Daoy (cell line): ENCODE measurements at regions not wholly inside any gene's neighbourhood (a gene's known extent, or its start where the extent isn't known, plus 50 kb on each side); places are given as distances from the start of the nearest gene placed in this dataset.

Source experiments
- DNase-seq: peaks from one replicate; pipeline ENCODE4 v3.0.0-alpha.2; 2015; ENCODE audit warnings: low read depth

- DNase-seq: no peak
Measured at GRCh38 chr5:5634817-5635216, 212.3 kb downstream of the ICE1 start.

GRCh38 chr5:5633579-5633978 lies 211.1 kb downstream of the ICE1 start:
- DNase-seq: no peak

GRCh38 chr5:5632678-5633077 lies 210.2 kb downstream of the ICE1 start:
- DNase-seq: no peak

DNA sequence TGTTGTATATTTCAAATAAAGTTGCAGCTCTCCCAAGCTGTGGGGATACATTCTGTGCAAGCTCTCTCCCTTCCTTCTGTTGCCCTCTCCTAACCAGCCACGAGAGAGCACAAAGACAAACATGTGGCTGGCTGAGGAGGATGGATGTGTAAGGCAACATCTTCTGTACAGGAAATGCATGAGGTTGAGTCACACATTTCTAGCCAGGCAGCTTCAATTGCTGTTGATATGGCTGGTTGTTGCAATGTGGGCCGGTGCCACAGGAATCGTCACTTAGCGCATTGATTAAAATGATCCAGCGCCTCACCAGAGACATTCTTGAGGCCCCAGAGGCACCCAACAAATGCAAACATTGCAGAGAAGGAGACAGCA lies 207.1 kb downstream of the ICE1 start:
- DNase-seq: peak; percentile 77

- DNase-seq: no peak
Measured at GRCh38 chr5:5628866-5629606, 206.6 kb downstream of the ICE1 start.

GRCh38 chr5:5626412-5626811 lies 203.9 kb downstream of the ICE1 start:
- no peak for DNase-seq

DNA sequence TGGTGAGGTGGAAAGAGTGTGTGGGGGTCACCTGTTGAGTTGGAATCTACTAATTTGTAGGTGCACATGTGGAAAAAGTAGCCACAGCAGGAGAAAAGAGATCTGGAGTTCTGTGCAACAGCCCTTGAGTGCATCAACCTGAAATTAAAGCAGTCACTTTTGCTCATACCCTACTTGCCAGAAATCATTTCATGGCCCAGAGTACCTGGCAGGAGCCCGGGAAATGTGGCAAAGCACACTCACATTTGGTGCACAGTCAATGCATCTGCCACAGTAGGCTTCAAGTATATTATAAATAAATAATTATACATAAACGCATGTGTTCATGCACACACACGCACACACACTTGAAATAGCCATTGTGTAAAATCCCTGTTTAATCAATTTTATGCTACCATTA lies 203.0 kb downstream of the ICE1 start:
- DNase-seq: no peak

DNA sequence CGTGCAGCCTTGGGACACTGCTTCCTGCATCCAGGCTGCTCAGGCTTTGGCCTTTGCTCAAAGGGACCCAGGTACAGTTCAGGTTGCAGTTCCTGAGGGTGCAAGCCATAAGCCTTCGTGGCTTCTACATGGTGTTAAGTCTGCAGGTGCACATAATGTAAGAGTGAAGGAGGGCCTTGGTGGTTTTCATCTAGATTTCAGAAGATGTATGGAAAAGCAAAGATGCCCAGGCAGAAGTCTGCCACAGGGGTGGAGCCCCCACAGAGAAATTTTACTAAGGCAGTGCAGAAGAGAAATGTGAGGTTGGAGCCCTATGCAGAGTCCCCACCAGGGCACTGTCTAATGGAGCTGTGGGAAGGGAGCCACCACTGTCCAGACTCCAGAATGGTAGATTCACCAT lies 200.9 kb downstream of the ICE1 start:
- no peak for DNase-seq

- no peak for DNase-seq
Measured at GRCh38 chr5:5622806-5623205, 200.3 kb downstream of the ICE1 start.

GRCh38 chr5:5619546-5619945 lies 197.1 kb downstream of the ICE1 start:
- no peak for DNase-seq

DNA sequence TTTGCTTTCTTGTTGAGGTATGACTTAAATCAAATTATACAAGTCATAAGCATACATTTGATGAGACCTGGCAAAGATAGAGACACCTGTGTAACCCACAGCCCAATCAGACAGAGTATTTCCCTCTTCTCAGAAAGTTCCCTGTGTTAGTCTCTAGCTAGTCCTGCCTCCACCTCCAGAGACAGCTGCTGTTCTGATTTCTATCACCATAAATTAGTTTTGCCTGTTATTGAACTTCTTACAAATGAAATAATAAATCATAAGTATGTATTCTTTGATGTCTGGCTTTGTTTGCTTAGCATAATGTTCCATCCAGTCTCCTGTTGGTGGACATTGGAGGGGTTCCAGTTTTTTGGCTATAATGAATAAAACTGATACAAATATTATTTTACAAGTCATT lies 194.5 kb downstream of the ICE1 start:
- DNase-seq: no peak

DNA sequence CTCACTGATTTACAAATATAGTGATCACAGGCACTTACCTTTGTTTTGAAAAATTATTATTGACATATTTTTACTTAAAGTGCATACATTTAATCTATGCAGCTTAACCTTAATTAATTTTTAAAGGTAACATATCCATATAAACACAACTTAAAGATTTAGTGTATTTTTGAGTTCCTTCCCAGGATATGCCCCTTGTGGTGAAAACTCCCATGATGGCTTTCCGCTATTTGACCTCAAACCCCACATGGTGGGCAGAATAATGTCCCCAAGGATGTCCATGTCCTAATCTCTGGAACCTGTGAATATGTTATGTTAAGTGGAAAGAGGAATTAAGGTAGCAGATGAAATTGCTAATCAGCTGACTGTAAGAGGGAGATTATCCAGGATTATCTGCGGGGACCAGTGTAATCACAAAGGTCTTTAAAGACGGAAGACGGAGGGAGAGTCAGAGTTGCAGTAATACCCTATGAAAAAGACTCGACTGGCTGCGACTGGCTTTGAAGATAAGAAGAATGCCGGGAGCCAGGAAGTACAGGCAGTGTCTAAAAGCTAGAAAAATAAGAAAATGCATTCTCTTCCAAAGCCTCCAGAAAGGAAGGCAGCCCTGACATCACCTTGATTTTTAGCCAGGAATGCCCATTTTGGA lies 193.9 kb downstream of the ICE1 start:
- DNase-seq: no peak

- no peak for DNase-seq
Measured at GRCh38 chr5:5615569-5615968, 193.1 kb downstream of the ICE1 start.

GRCh38 chr5:5613261-5613990 lies 190.9 kb downstream of the ICE1 start:
- no peak for DNase-seq

GRCh38 chr5:5612096-5612495 lies 189.6 kb downstream of the ICE1 start:
- DNase-seq: no peak

GRCh38 chr5:5609935-5610334 lies 187.5 kb downstream of the ICE1 start:
- no peak for DNase-seq

DNA sequence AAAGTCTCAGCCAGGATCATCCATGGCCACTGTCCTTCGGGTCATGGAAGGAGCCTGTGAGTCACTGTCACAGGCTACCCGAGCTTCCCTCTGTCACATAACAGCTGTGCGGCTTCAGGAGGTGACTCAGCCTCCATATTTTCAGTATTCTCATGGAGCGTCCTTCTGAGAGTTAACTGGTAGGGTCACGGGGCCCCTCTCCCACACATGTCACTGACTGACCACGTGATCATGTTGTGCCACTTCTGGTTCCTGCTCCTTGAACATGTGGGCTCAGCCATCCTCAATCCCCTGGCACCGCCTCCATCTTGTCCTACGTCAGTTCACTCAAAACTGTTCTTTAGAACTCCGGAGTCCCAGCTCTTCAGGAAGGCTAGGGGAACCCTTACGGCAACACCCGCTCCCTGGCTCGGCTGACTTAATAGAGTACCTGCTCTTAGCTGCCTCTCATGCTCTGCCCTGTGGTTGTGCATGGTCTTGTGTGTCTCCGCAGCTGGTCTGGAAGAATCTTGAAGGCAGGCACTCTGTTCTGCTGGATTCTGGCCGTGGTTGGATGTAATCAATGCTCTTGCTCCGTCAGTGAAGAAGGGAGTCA lies 182.8 kb downstream of the ICE1 start:
- DNase-seq: peak; percentile 17

DNA sequence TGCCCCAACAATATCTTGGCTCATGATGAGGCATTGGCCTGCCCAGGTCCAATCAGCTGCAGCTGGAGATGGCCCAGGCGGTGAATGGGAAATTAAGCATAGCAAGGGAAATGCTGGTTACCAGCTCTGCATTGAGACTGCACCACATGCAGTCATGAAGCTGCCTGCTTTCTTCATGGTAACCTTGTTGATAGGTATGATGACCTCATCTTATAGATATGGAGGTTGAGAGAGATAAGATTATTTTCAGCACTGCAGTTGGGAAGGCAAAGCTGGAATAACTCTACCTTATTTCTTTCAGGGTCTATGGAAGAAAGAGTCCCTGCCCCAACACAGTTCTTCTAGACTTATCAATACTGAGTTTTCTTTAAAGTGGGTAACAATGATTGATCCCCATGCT lies 180.1 kb downstream of the ICE1 start:
- no peak for DNase-seq

DNA sequence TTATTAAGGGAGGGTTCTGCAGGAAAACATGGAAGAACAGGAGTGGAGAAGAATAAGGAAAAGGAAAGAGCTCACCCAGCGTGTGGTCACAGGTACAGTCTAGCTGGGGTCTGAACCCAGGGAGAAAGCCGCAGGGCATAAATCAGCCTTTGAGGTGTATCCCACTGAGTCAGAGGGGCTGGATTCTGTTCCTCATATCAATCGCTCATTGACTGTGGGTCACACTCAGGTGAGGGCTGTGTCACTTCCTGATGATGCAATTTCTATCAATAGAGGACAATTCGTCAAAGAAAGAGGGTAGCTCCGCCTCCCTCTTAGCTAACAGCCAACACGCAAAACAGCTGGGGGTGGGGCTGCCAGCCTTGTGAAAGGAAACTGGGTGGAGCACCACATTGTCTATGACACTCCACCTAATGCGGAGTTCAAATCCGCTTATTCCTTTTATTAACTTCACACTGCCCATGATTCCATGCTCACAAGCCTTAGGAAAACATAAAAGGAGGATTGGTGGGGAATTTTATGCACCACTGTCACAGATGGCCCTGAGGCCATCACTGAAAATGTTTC lies 176.2 kb downstream of the ICE1 start:
- DNase-seq: peak; percentile 26

GRCh38 chr5:5593391-5593790 lies 170.9 kb downstream of the ICE1 start:
- DNase-seq: no peak

DNA sequence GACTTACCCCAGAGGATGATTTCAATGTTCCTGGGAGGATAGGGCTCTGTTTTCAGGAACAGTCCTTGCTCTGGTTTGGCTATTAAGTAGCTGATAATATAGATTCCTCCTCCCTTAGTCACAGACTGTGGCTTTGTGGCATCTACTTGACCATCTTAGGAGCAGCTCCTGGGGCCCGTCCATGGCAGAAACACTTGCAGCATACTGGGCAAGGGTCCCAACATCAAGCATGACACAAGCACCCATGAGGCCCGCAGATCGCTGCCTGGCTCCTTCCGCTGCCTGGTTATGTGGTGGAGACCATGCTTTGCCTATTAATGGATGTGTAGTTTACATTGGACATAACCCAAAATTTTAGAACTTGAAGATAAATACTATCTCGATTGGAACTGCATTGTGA lies 170.1 kb downstream of the ICE1 start:
- DNase-seq: peak; percentile 37

- DNase-seq: no peak
Measured at GRCh38 chr5:5591567-5591966, 169.1 kb downstream of the ICE1 start.
